Fibroblast of villous mesenchyme (primary cell): ENCODE measurements at regions not wholly inside any gene's neighbourhood (a gene's known extent, or its start where the extent isn't known, plus 50 kb on each side); places are given as distances from the start of the nearest gene placed in this dataset.

Experiments used
- DNase-seq: peaks from one replicate; pipeline ENCODE4 v3.0.0-alpha.2; 2010; ENCODE audit warnings: low read depth
- H3K4me3 ChIP-seq: 2 replicates; pipeline ENCODE4 v1.5.1; 2011; ENCODE audit warnings: low read depth, mild to moderate bottlenecking, low read length
- CTCF ChIP-seq: IDR thresholded peaks from 2 replicates; pipeline ENCODE4 v1.5.1; 2012; ENCODE audit warnings: low read depth, mild to moderate bottlenecking, low read length; ENCODE audit not compliant: insufficient read depth

- no peak overlapping the region for H3K4me3 ChIP-seq
- DNase-seq: no peak
- no peak for TF ChIP-seq CTCF
Observed at GRCh38 chrX:139085404-139085803, 373.9 kb upstream of the FGF13 start.

GRCh38 chrX:139083191-139083590 is 371.7 kb upstream of the FGF13 start:
- DNase-seq: no peak
- no peak for TF ChIP-seq CTCF
- no peak overlapping the region for H3K4me3 ChIP-seq

GRCh38 chrX:139081965-139082364 is 370.4 kb upstream of the FGF13 start:
- H3K4me3 ChIP-seq: no peak overlapping the region
- TF ChIP-seq CTCF: no peak
- DNase-seq: no peak

GRCh38 chrX:139079789-139080188 is 368.3 kb upstream of the FGF13 start:
- no peak for DNase-seq
- H3K4me3 ChIP-seq: no peak overlapping the region
- TF ChIP-seq CTCF: no peak

GRCh38 chrX:139078761-139079280 is 367.3 kb upstream of the FGF13 start:
- no peak for DNase-seq
- no peak overlapping the region for H3K4me3 ChIP-seq
- no peak for TF ChIP-seq CTCF

- no peak overlapping the region for H3K4me3 ChIP-seq
- TF ChIP-seq CTCF: no peak
- DNase-seq: no peak
Observed at GRCh38 chrX:139078342-139078741, 366.8 kb upstream of the FGF13 start.
